Spleen (tissue), 7 donors: ENCODE measurements at regions not wholly inside any gene's neighbourhood (a gene's known extent, or its start where the extent isn't known, plus 50 kb on each side); places are given as distances from the start of the nearest gene placed in this dataset.

Experiments used
- CTCF ChIP-seq, 11 experiments: fragments of 200-600 bp in 7 of 11; fragments of 450-650 bp in 4 of 11; sonication (generic) in 4 of 11; IDR thresholded peaks in 8 of 11; conservative IDR thresholded peaks in 3 of 11; 1 replicate in 7 of 11; 2 replicates in 4 of 11; pipeline versions ENCODE4 v1.4.0 to v1.8.0; 2016 to 2021; ENCODE audit warnings: antibody characterized with exemption in 11 of 11, inconsistent platforms in 4 of 11, mild to moderate bottlenecking in 1 of 11
- POLR2A ChIP-seq, 3 donors: fragments of 450-650 bp; IDR thresholded peaks; one replicate each; pipeline ENCODE4 v1.5.1; 2017; ENCODE audit warnings: antibody characterized with exemption in 3 of 3, mild to moderate bottlenecking in 1 of 3
- POLR2AphosphoS5 ChIP-seq, 3 donors: sonication (generic); formaldehyde crosslinking; IDR thresholded peaks; one replicate each; pipeline ENCODE4 v1.5.1; 2017; ENCODE audit warnings: antibody characterized with exemption in 3 of 3
- donor health status: DM: no; HTN: no; CAD: no; lungs with moderate emphysema.
- donor health status: DM: no; HTN: no; CAD: no.
- donor health status: DM: no; HTN: no; CAD: no.

- no peak for TF ChIP-seq POLR2A (IDR thresholded peaks at IDR 0.05)
- TF ChIP-seq CTCF (IDR thresholded peaks at IDR 0.05 in 8 of 11, conservative IDR thresholded peaks at IDR 0.05 in 3 of 11): no peak
- TF ChIP-seq POLR2AphosphoS5 (IDR thresholded peaks at IDR 0.05): no peak
Measured at GRCh38 chr4:186826006-186826405, 102.3 kb upstream of the FAT1 start.
